Caco-2 (cell line): ENCODE measurements at regions not wholly inside any gene's neighbourhood (a gene's known extent, or its start where the extent isn't known, plus 50 kb on each side); places are given as distances from the start of the nearest gene placed in this dataset.
A peak's percentile ranks its signal among the peaks of the same experiment; 100 is the strongest.

Source experiments
- BruUV-seq: library from RNA; stranded (reverse); fragments of 400-500 nt; replicated peaks from 2 replicates; lab custom pipeline; 2021; lab: Mats Ljungman, UMichigan
- CTCF ChIA-PET: fragments of 300-600 bp; sonication (Branson Sonifier 250); formaldehyde crosslinking; loops from one replicate; lab custom pipeline; 2022; ENCODE audit warnings: antibody characterized with exemption; lab: Charles Lee
- POLR2A ChIA-PET: fragments of 300-600 bp; sonication (Branson Sonifier 250); formaldehyde crosslinking; loops from one replicate; lab custom pipeline; 2022; ENCODE audit warnings: antibody characterized with exemption; lab: Charles Lee
- DNase-seq, 2 experiments: peaks; one replicate each; pipeline versions ENCODE4 v3.0.0 to v3.0.0-alpha.2; 2020 to 2022
- H3K27me3 ChIP-seq: replicated peaks from 2 replicates; pipeline ENCODE4 v1.6.0; 2011; ENCODE audit warnings: low read length; ENCODE audit not compliant: control insufficient read depth, insufficient read depth
- H3K36me3 ChIP-seq: 2 replicates; pipeline ENCODE4 v1.5.1; 2011; ENCODE audit warnings: low read length; ENCODE audit not compliant: control insufficient read depth, insufficient read depth
- H3K4me1 ChIP-seq: fragments of 250-450 bp; sonication (Bioruptor Pico); 2 replicates; pipeline ENCODE4 v1.5.1; 2020; ENCODE audit warnings: mild to moderate bottlenecking
- H3K4me3 ChIP-seq: 2 replicates; pipeline ENCODE4 v1.5.1; 2011; ENCODE audit warnings: low read depth, mild to moderate bottlenecking, control low read depth, low read length
- H3K9me3 ChIP-seq: fragments of 250-450 bp; sonication (Bioruptor Pico); 2 replicates; pipeline ENCODE4 v1.5.1; 2020; ENCODE audit warnings: mild to moderate bottlenecking, moderate library complexity
- H3K27ac Mint-ChIP-seq: one replicate; pipeline ENCODE4 v1.8.0; 2022; ENCODE audit warnings: mixed read lengths; ENCODE audit not compliant: unreplicated experiment
- H3K27me3 Mint-ChIP-seq: one replicate; pipeline ENCODE4 v1.8.0; 2022; ENCODE audit warnings: mixed read lengths; ENCODE audit not compliant: insufficient read depth, unreplicated experiment
- H3K36me3 Mint-ChIP-seq: one replicate; pipeline ENCODE4 v1.8.0; 2022; ENCODE audit warnings: mild to moderate bottlenecking, mixed read lengths; ENCODE audit not compliant: insufficient read depth, unreplicated experiment
- H3K4me1 Mint-ChIP-seq: one replicate; pipeline ENCODE4 v1.8.0; 2022; ENCODE audit warnings: low read depth, mixed read lengths; ENCODE audit not compliant: unreplicated experiment
- H3K4me3 Mint-ChIP-seq: one replicate; pipeline ENCODE4 v1.8.0; 2022; ENCODE audit warnings: mild to moderate bottlenecking, moderate library complexity, mixed read lengths; ENCODE audit not compliant: unreplicated experiment
- H3K9me3 Mint-ChIP-seq: one replicate; pipeline ENCODE4 v1.8.0; 2022; ENCODE audit warnings: mixed read lengths; ENCODE audit not compliant: unreplicated experiment
- CTCF ChIP-seq, 2 experiments: fragments of 200-600 bp in 1 of 2; IDR thresholded peaks; 1 replicate in 1 of 2; 2 replicates in 1 of 2; pipeline versions ENCODE4 v1.5.1 to v1.8.0; 2011 to 2022; ENCODE audit warnings: antibody characterized with exemption in 1 of 2, control low read depth in 1 of 2, inconsistent platforms in 1 of 2, low read depth in 1 of 2, low read length in 1 of 2, mild to moderate bottlenecking in 1 of 2, moderate library complexity in 1 of 2; ENCODE audit not compliant: insufficient read depth in 1 of 2, severe bottlenecking in 1 of 2, unreplicated experiment in 1 of 2
- intact Hi-C: fragments of 100-400 bp; cut with micrococcal nuclease; formaldehyde crosslinking; loops from one replicate; pipeline ENCODE4 v1.10.0; 2022; ENCODE audit not compliant: unreplicated experiment

- intact Hi-C loops: loop anchor here (2.0 kb wide), 2 partner anchors 41 to 51 kb away; no protein-coding TSS in a partner anchor
- no peak for DNase-seq
- Histone ChIP-seq H3K27me3 (no peaks in the 10 kb centered on the region), H3K4me3 (no peak overlapping the region), H3K4me1 (peaks cover 43% of the 10 kb centered on the region), H3K9me3 (no peaks in the 10 kb centered on the region), H3K36me3 (no peaks in the 10 kb centered on the region)
- no TSS peak for BruUV-seq
- no peak for TF ChIP-seq CTCF (IDR thresholded peaks at IDR 0.05; ENCODE audit: insufficient read depth in 1 of 2, low read depth in 1 of 2, low read length in 1 of 2, severe bottlenecking in 1 of 2, unreplicated experiment in 1 of 2)
- Mint-ChIP-seq H3K27ac (peak overlapping the region; percentile 86), H3K4me1 (peaks cover 36% of the 10 kb centered on the region), H3K4me3 (peak overlapping the region; percentile 62), H3K36me3 (no peaks in the 10 kb centered on the region), H3K27me3 (no peaks in the 10 kb centered on the region), H3K9me3 (no peaks in the 10 kb centered on the region)
- CTCF ChIA-PET: no interaction called here
- POLR2A ChIA-PET: interaction anchor here (2.8 kb wide), 1 partner anchor 10 kb away, joined by 22 read pairs; no protein-coding TSS in a partner anchor
Measured at GRCh38 chr9:97761879-97762278, 64.7 kb upstream of the XPA start.

- Histone ChIP-seq H3K4me3 (no peak overlapping the region), H3K9me3 (no peaks in the 10 kb centered on the region), H3K36me3 (no peaks in the 10 kb centered on the region), H3K4me1 (peaks cover 44% of the 10 kb centered on the region), H3K27me3 (no peaks in the 10 kb centered on the region)
- no peak overlapping the region for H3K4me3 Mint-ChIP-seq
- no peak for TF ChIP-seq CTCF (IDR thresholded peaks at IDR 0.05; ENCODE audit: insufficient read depth in 1 of 2, low read depth in 1 of 2, low read length in 1 of 2, severe bottlenecking in 1 of 2, unreplicated experiment in 1 of 2)
- intact Hi-C loops: no loop called here
- DNase-seq: no peak
- POLR2A ChIA-PET: interaction anchor here (0.6 kb wide), 1 partner anchor 492 kb away, joined by 3 read pairs; no protein-coding TSS in a partner anchor
- H3K9me3 Mint-ChIP-seq: no peaks in the 10 kb centered on the region
- no peaks in the 10 kb centered on the region for H3K36me3 Mint-ChIP-seq
- no TSS peak for BruUV-seq
- CTCF ChIA-PET: no interaction called here
- peaks cover 41% of the 10 kb centered on the region for H3K4me1 Mint-ChIP-seq
- no peaks in the 10 kb centered on the region for H3K27me3 Mint-ChIP-seq
- H3K27ac Mint-ChIP-seq: no peak overlapping the region
Measured at GRCh38 chr9:97763874-97764273, 66.7 kb upstream of the XPA start.

- intact Hi-C loops: no loop called here
- no peaks in the 10 kb centered on the region for H3K9me3 Mint-ChIP-seq
- POLR2A ChIA-PET: no interaction called here
- Histone ChIP-seq H3K27me3 (no peaks in the 10 kb centered on the region), H3K9me3 (no peaks in the 10 kb centered on the region), H3K36me3 (no peaks in the 10 kb centered on the region), H3K4me3 (no peak overlapping the region), H3K4me1 (peaks cover 29% of the 10 kb centered on the region)
- BruUV-seq: no TSS peak
- H3K27me3 Mint-ChIP-seq: no peaks in the 10 kb centered on the region
- no peak for DNase-seq
- H3K36me3 Mint-ChIP-seq: no peaks in the 10 kb centered on the region
- no peak overlapping the region for H3K27ac Mint-ChIP-seq
- no peak for TF ChIP-seq CTCF (IDR thresholded peaks at IDR 0.05; ENCODE audit: insufficient read depth in 1 of 2, low read depth in 1 of 2, low read length in 1 of 2, severe bottlenecking in 1 of 2, unreplicated experiment in 1 of 2)
- peaks cover 38% of the 10 kb centered on the region for H3K4me1 Mint-ChIP-seq
- CTCF ChIA-PET: no interaction called here
- no peak overlapping the region for H3K4me3 Mint-ChIP-seq
Measured at GRCh38 chr9:97766092-97766491, 69.0 kb upstream of the XPA start.
